HG02943 (cell line): ENCODE measurements at regions not wholly inside any gene's neighbourhood (a gene's known extent, or its start where the extent isn't known, plus 50 kb on each side); places are given as distances from the start of the nearest gene placed in this dataset.

Source experiments
- ATAC-seq: cut with Tn5 transposase; IDR thresholded peaks from one replicate; pipeline ENCODE4 v1.9.1; 2021; ENCODE audit warnings: mild to moderate bottlenecking, low read depth, moderate library complexity; ENCODE audit not compliant: unreplicated experiment

- no peak for ATAC-seq
Observed at GRCh38 chr6:43986177-43986825, 141.0 kb downstream of the MRPL14 start.

GRCh38 chr6:43985329-43985728 lies 141.9 kb downstream of the MRPL14 start:
- ATAC-seq, result no peak

GRCh38 chr6:43984442-43985321 lies 142.6 kb downstream of the MRPL14 start:
- no peak for ATAC-seq

GRCh38 chr6:43983632-43984031 lies 143.6 kb downstream of the MRPL14 start:
- no peak for ATAC-seq

- ATAC-seq, result no peak
Observed at GRCh38 chr6:43983191-43983590, 144.1 kb downstream of the MRPL14 start.

- no peak for ATAC-seq
Observed at GRCh38 chr6:43982084-43982625, 145.1 kb downstream of the MRPL14 start.

GRCh38 chr6:43981363-43981990 lies 145.8 kb downstream of the MRPL14 start:
- no peak for ATAC-seq

- ATAC-seq, result no peak
Observed at GRCh38 chr6:43980004-43980795, 147.1 kb downstream of the MRPL14 start.

GRCh38 chr6:43979525-43979924 lies 147.7 kb downstream of the MRPL14 start:
- no peak for ATAC-seq

GRCh38 chr6:43978473-43979346 lies 148.5 kb downstream of the MRPL14 start:
- ATAC-seq, result no peak

GRCh38 chr6:43977404-43978111 lies 149.7 kb downstream of the MRPL14 start:
- ATAC-seq, result peak; percentile 75

GRCh38 chr6:43976706-43977403 lies 150.4 kb downstream of the MRPL14 start:
- no peak for ATAC-seq

- ATAC-seq, result no peak
Observed at GRCh38 chr6:43974643-43975230, 152.5 kb downstream of the MRPL14 start.

GRCh38 chr6:43973357-43973756 lies 153.9 kb downstream of the MRPL14 start:
- ATAC-seq, result no peak

GRCh38 chr6:43972913-43973300 lies 154.3 kb downstream of the MRPL14 start:
- no peak for ATAC-seq

- no peak for ATAC-seq
Observed at GRCh38 chr6:43972179-43972912, 154.9 kb downstream of the MRPL14 start.

GRCh38 chr6:43971776-43972126 lies 155.5 kb downstream of the MRPL14 start:
- no peak for ATAC-seq
